HEK293T (cell line): ENCODE measurements at regions not wholly inside any gene's neighbourhood (a gene's known extent, or its start where the extent isn't known, plus 50 kb on each side); places are given as distances from the start of the nearest gene placed in this dataset.

ENCODE experiments used
- CTCF ChIA-PET: fragments of 350-600 bp; formaldehyde crosslinking; extraction: SDS; loops from one replicate; lab custom pipeline; 2021; ENCODE audit warnings: antibody characterized with exemption, inconsistent platforms; lab: Yijun Ruan, JAX
- POLR2A ChIA-PET: fragments of 350-600 bp; formaldehyde crosslinking; extraction: SDS; loops from one replicate; lab custom pipeline; 2020; ENCODE audit warnings: antibody characterized with exemption, inconsistent platforms; lab: Yijun Ruan, JAX
- DNase-seq: peaks from one replicate; pipeline ENCODE4 v3.0.0; 2012; ENCODE audit warnings: mixed read lengths; ENCODE audit errors: extremely low spot score
- ARNT ChIP-seq: fragments of 450-650 bp; IDR thresholded peaks from 2 replicates; pipeline ENCODE4 v1.6.1; 2017; ENCODE audit warnings: mild to moderate bottlenecking
- BHLHE40 ChIP-seq: fragments of 450-650 bp; IDR thresholded peaks from 2 replicates; pipeline ENCODE4 v1.6.1; 2016; ENCODE audit warnings: mild to moderate bottlenecking, moderate library complexity, borderline replicate concordance
- CTBP1 ChIP-seq: fragments of 450-650 bp; IDR thresholded peaks from 2 replicates; pipeline ENCODE4 v1.6.1; 2016; ENCODE audit warnings: borderline replicate concordance
- ELF4 ChIP-seq: fragments of 450-650 bp; IDR thresholded peaks from 2 replicates; pipeline ENCODE4 v1.6.1; 2017; ENCODE audit warnings: antibody characterized with exemption
- FOXA1 ChIP-seq: fragments of 450-650 bp; IDR thresholded peaks from 2 replicates; pipeline ENCODE4 v1.6.1; 2016; ENCODE audit warnings: mild to moderate bottlenecking
- FOXK2 ChIP-seq: fragments of 450-650 bp; IDR thresholded peaks from 2 replicates; pipeline ENCODE4 v1.6.1; 2016; ENCODE audit warnings: mild to moderate bottlenecking
- FOXM1 ChIP-seq: fragments of 450-650 bp; IDR thresholded peaks from 2 replicates; pipeline ENCODE4 v1.6.1; 2017; ENCODE audit warnings: mild to moderate bottlenecking, borderline replicate concordance
- HDGF ChIP-seq: fragments of 450-650 bp; IDR thresholded peaks from 2 replicates; pipeline ENCODE4 v1.6.1; 2017; ENCODE audit warnings: antibody characterized with exemption, borderline replicate concordance
- L3MBTL2 ChIP-seq: fragments of 450-650 bp; conservative IDR thresholded peaks from 2 replicates; pipeline ENCODE4 v1.6.1; 2016; ENCODE audit warnings: mild to moderate bottlenecking
- LEF1 ChIP-seq: fragments of 450-650 bp; IDR thresholded peaks from 2 replicates; pipeline ENCODE4 v1.6.1; 2017; ENCODE audit warnings: mild to moderate bottlenecking, borderline replicate concordance
- NFRKB ChIP-seq: fragments of 450-650 bp; IDR thresholded peaks from 2 replicates; pipeline ENCODE4 v1.6.1; 2016; ENCODE audit warnings: mild to moderate bottlenecking, moderate library complexity
- SP1 ChIP-seq: fragments of 450-650 bp; IDR thresholded peaks from 2 replicates; pipeline ENCODE4 v1.6.1; 2017
- SUZ12 ChIP-seq: fragments of 450-650 bp; IDR thresholded peaks from 2 replicates; pipeline ENCODE4 v1.6.1; 2016; ENCODE audit warnings: mild to moderate bottlenecking
- TARDBP ChIP-seq: fragments of 450-650 bp; IDR thresholded peaks from 2 replicates; pipeline ENCODE4 v1.6.1; 2016
- ZNF384 ChIP-seq: fragments of 450-650 bp; IDR thresholded peaks from 2 replicates; pipeline ENCODE4 v1.6.1; 2016
- TF ChIP-seq, protein P1 (sequence below): fragments of 450-650 bp; IDR thresholded peaks from 2 replicates; pipeline ENCODE4 v1.6.1; 2016

DNA sequence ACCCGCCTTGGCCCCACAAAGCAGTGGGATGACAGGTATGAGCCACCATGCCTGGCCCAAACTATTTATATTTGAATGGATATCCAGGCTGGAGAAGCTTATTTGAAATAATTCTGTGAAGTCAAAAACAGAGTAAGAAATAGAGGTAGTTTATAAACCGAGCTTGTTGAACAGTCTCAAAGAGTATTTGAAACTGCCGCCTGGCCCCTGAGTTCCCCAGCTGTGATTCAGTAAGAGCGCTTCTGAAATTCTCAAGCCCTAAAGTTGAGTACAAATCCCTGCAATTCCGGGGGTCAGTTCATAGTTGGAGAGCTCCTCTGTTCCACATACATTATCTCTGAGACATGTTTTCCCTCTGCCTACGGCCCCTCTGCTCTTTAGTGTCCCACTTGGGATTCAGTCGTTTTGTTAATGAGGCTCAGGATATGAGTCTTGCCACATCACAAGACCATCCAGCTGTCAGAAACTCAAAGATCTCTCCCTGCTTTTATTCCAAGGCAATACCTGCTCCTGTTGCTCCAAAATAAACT, 127.8 kb downstream of the SOD2 start:
- CTCF ChIA-PET: no interaction called here
- TF ChIP-seq ARNT (no peak), LEF1 (no peak), ELF4 (no peak), TARDBP (no peak), ZNF384 (no peak), L3MBTL2 (no peak), FOXA1 (no peak), HDGF (no peak), CTBP1 (no peak), FOXK2 (no peak), SUZ12 (no peak), BHLHE40 (no peak)
- TF ChIP-seq, protein P1, sequence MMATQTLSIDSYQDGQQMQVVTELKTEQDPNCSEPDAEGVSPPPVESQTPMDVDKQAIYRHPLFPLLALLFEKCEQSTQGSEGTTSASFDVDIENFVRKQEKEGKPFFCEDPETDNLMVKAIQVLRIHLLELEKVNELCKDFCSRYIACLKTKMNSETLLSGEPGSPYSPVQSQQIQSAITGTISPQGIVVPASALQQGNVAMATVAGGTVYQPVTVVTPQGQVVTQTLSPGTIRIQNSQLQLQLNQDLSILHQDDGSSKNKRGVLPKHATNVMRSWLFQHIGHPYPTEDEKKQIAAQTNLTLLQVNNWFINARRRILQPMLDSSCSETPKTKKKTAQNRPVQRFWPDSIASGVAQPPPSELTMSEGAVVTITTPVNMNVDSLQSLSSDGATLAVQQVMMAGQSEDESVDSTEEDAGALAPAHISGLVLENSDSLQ: no peak
- POLR2A ChIA-PET: interaction anchor here (1.3 kb wide), 1 partner anchor 9 kb away, joined by 4 read pairs; no protein-coding TSS in a partner anchor
- no peak for DNase-seq

DNA sequence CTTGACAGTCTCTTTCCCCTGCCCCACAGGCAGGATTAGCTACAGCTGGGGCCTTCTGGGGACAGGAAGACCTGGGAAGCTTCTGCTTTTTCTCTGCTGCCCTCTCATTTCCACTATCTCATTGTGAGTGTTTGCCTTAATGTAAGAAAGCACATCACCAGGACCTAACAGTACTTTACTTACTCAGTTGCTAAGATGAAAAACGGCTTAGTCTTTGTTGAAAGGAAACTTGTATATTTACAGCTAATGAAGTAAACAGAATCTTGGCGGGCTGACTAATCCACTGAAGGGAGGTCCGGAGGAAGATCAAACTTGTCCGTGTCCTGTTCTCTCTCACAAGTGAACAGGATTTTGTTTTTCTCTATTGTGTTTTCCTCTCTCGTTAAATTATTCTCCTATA, 128.6 kb downstream of the SOD2 start:
- ChIA-PET CTCF (no interaction called here), POLR2A (interaction anchor here (1.3 kb wide), 1 partner anchor 8 kb away, joined by 4 read pairs; no protein-coding TSS in a partner anchor)
- no peak for TF ChIP-seq BHLHE40
- no peak for TF ChIP-seq FOXK2
- TF ChIP-seq SUZ12: no peak
- no peak for TF ChIP-seq ELF4
- TF ChIP-seq TARDBP: no peak
- no peak for TF ChIP-seq CTBP1
- TF ChIP-seq ARNT: no peak
- no peak for TF ChIP-seq HDGF

DNA sequence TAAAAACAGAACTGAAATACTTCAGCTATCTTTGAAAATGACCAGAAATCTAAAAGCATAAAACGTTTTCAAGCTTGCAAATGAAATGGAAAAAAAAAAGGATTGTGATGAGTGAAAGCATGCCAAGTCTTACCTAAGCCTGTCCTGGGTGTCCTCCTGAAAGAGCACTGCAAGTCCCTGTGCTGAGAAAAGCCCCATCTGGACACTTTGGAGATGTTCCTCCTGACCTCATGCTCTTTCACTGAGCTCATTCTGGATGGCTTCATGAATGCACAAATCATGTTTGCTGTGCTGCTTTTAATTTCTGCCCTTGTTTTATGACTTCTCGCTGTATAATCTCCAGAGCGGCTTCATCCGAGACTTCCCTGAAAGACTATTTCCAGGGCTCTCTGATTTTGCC, 136.0 kb downstream of the SOD2 start:
- POLR2A ChIA-PET: no interaction called here
- TF ChIP-seq HDGF (no peak), CTBP1 (no peak), ZNF384 (no peak), SUZ12 (no peak), FOXM1 (no peak), ARNT (no peak), ELF4 (no peak), FOXA1 (no peak), FOXK2 (no peak), SP1 (no peak), NFRKB (no peak), L3MBTL2 (no peak), BHLHE40 (no peak), TARDBP (no peak), LEF1 (no peak)
- TF ChIP-seq, protein P1: no peak
- CTCF ChIA-PET: no interaction called here
- no peak for DNase-seq

More for the DNA sequence above, 128.6 kb downstream of the SOD2 start:
- no peak for DNase-seq

DNA sequence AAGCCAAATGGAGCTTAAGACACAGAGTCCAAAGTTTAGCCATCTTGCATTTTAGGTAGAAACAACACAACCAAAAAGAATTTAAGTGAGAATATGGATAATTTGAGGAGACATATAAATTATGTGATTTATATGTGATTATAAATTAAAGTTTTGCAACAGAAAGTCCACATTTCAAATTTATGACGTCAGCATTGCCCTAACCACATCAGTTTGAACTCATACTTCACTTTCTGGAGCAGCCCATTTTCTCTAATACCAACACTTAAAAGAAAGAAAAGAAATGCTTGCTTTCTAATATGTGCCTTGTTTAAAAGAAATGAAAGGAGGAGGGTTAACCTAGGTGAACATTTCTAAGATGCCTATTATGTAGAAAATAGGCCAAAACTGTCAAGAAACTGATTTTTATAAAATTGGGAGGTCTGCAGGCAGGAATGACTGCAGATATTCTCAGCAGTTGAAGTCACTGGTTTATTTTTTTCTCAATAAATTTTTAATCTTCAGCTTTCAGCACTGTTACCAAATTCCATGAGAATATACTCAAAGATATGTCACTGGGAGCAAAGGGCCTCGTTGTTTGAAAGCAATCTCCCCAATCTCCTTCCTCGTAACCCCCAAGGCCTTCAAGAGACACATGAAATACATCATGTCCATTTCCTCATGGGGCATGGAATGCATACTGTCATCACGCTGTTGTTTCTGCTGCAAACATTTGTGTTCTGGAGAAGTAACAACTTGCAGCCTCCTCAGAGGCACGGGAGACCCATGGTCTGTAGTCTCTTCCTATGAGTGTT, 137.8 kb downstream of the SOD2 start:
- DNase-seq: no peak
- POLR2A ChIA-PET: interaction anchor here (0.7 kb wide), 1 partner anchor 9 kb away, joined by 4 read pairs; no protein-coding TSS in a partner anchor
- CTCF ChIA-PET: no interaction called here
- TF ChIP-seq FOXK2 (no peak), SP1 (no peak), LEF1 (no peak), NFRKB (no peak), L3MBTL2 (no peak), FOXM1 (no peak), TARDBP (no peak), ELF4 (no peak), ARNT (no peak), HDGF (no peak)
- TF ChIP-seq, protein P1: no peak

- TF ChIP-seq SUZ12 (no peak), TARDBP (no peak), BHLHE40 (no peak), FOXK2 (no peak), CTBP1 (no peak), FOXA1 (no peak), LEF1 (no peak), HDGF (no peak), L3MBTL2 (no peak), ZNF384 (no peak), ELF4 (no peak), FOXM1 (no peak)
- TF ChIP-seq, protein P1: no peak
- POLR2A ChIA-PET: no interaction called here
- no peak for DNase-seq
- CTCF ChIA-PET: no interaction called here
Observed at GRCh38 chr6:159541296-159541695, 151.7 kb downstream of the SOD2 start.
